ENCODE measurements at regions not wholly inside any gene's neighbourhood (a gene's known extent, or its start where the extent isn't known, plus 50 kb on each side); places are given as distances from the start of the nearest gene placed in this dataset.

DNA sequence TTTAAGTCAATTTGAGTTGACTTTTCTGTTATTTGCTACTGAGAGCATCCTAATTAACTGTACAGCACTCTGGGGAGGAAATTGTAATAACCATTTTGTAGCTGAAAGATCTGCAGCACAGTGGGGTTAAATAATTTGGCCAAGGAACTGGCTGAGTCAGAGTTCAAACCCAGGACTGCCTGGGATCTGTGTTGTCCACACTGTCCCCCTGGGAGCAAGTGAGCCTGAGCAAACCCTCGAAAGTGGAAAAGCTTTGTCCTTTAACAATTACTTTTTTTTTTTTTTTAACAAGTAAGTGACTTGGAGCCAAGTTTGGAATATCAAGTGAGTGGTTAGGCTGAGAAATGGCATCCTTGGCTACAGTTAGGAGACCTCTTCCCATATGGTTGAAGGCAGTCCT is 247.2 kb upstream of the CCDC196 start:
- Histone ChIP-seq H3K4me3 (ENCODE audit: low read length) (no peak overlapping the region), H3K9me3 (ENCODE audit: insufficient read depth, low read depth, low read length) (no peaks in the 10 kb centered on the region), H3K27ac (ENCODE audit: low read depth, low read length) (no peak overlapping the region), H3K36me3 (ENCODE audit: insufficient read depth, low read length) (no peaks in the 10 kb centered on the region), H3K27me3 (ENCODE audit: insufficient read depth, low read length) (no peaks in the 10 kb centered on the region), H3K9ac (ENCODE audit: low read depth, low read length) (no peak overlapping the region), H3K4me1 (ENCODE audit: insufficient read depth, low read length) (0 out of 2 replicates have a peak, but pooled peaks cover under 1% of the 10 kb centered on the region)
- 63% methylated on average over 1 of the region's 1 CpG for WGBS

- H3K27me3 ChIP-seq (ENCODE audit: insufficient read depth, low read length), result no peaks in the 10 kb centered on the region
- WGBS, result 95% methylated on average over 4 of the region's 4 CpGs
- H3K9ac ChIP-seq (ENCODE audit: low read depth, low read length), result no peak overlapping the region
- H3K4me3 ChIP-seq (ENCODE audit: low read length), result no peak overlapping the region
- no peaks in the 10 kb centered on the region for H3K36me3 ChIP-seq (ENCODE audit: insufficient read depth, low read length)
- peaks cover 6% of the 10 kb centered on the region; the same call in 1 of the 2 replicates for H3K4me1 ChIP-seq (ENCODE audit: insufficient read depth, low read length)
- H3K9me3 ChIP-seq (ENCODE audit: insufficient read depth, low read depth, low read length), result no peaks in the 10 kb centered on the region
- no peak overlapping the region for H3K27ac ChIP-seq (ENCODE audit: low read depth, low read length)
Measured at GRCh38 chr14:66239589-66239988, 246.6 kb upstream of the CCDC196 start.

- Histone ChIP-seq H3K27me3 (ENCODE audit: insufficient read depth, low read length) (no peaks in the 10 kb centered on the region), H3K27ac (ENCODE audit: low read depth, low read length) (no peak overlapping the region), H3K36me3 (ENCODE audit: insufficient read depth, low read length) (no peaks in the 10 kb centered on the region), H3K9me3 (ENCODE audit: insufficient read depth, low read depth, low read length) (no peaks in the 10 kb centered on the region), H3K9ac (ENCODE audit: low read depth, low read length) (no peak overlapping the region), H3K4me3 (ENCODE audit: low read length) (no peak overlapping the region), H3K4me1 (ENCODE audit: insufficient read depth, low read length) (peaks cover 11% of the 10 kb centered on the region; the same call in 1 of the 2 replicates)
Measured at GRCh38 chr14:66240105-66240504, 246.1 kb upstream of the CCDC196 start.

GRCh38 chr14:66242001-66242400 is 244.2 kb upstream of the CCDC196 start:
- peaks cover 13% of the 10 kb centered on the region; the same call in 1 of the 2 replicates for H3K4me1 ChIP-seq (ENCODE audit: insufficient read depth, low read length)
- no peak overlapping the region for H3K4me3 ChIP-seq (ENCODE audit: low read length)
- no peaks in the 10 kb centered on the region for H3K27me3 ChIP-seq (ENCODE audit: insufficient read depth, low read length)
- no peaks in the 10 kb centered on the region for H3K9me3 ChIP-seq (ENCODE audit: insufficient read depth, low read depth, low read length)
- 85% methylated on average over 1 of the region's 1 CpG for WGBS
- H3K9ac ChIP-seq (ENCODE audit: low read depth, low read length), result no peak overlapping the region
- H3K27ac ChIP-seq (ENCODE audit: low read depth, low read length), result no peak overlapping the region
- H3K36me3 ChIP-seq (ENCODE audit: insufficient read depth, low read length), result no peaks in the 10 kb centered on the region

DNA sequence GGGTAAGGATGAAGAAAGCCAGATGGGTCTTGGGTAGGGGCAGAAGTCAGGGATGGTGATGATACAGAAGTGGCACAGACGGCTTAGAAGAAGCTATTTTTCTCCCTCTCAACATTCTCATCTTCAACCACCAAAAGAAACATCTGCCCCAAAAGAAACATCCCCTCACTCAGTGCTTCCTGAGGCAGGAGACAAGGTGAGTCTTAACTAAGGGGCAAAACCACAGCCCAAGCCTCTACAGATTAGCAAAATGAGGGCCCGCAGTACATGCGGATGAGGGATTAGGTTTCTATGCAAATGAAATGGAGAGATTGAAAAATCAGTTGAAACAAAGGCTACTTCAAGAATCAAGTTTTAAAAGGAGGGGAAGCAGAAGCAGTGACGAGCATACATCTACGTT is 241.3 kb upstream of the CCDC196 start:
- 93% methylated on average over 4 of the region's 5 CpGs for WGBS
- Histone ChIP-seq H3K9me3 (ENCODE audit: insufficient read depth, low read depth, low read length) (no peaks in the 10 kb centered on the region), H3K9ac (ENCODE audit: low read depth, low read length) (no peak overlapping the region)

DNA sequence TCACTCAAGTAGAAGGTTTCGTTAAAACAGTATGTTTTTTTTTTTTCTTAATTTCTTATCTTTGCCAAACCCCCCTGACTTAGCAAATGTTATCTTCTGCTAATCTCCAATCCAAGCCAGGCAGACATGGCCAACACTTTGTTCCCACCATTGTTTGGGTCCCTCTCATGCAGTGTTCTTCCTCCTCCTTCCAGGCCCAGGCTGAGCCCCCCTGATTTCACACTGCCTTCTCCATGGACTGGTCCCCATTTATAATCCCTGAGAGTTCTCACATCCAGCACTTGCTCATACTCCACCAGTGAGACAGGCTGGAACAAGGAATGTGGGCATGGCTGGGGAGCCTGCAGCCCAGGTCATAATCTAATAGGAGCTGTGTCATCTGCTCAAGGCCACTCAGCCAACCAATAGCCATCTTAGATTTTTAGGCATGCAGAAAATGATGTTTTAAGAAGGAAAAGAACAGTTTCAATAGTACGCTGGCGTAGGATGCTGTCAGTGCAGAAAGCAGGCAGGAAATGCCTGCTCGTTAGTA is 238.4 kb upstream of the CCDC196 start:
- 89% methylated on average over 4 of the region's 4 CpGs for WGBS

More for the DNA sequence above, 241.3 kb upstream of the CCDC196 start:
- Histone ChIP-seq H3K36me3 (ENCODE audit: insufficient read depth, low read length) (no peaks in the 10 kb centered on the region), H3K4me3 (ENCODE audit: low read length) (no peak overlapping the region), H3K4me1 (ENCODE audit: insufficient read depth, low read length) (peaks cover 13% of the 10 kb centered on the region; the same call in 1 of the 2 replicates), H3K27me3 (ENCODE audit: insufficient read depth, low read length) (no peaks in the 10 kb centered on the region), H3K27ac (ENCODE audit: low read depth, low read length) (no peak overlapping the region)

DNA sequence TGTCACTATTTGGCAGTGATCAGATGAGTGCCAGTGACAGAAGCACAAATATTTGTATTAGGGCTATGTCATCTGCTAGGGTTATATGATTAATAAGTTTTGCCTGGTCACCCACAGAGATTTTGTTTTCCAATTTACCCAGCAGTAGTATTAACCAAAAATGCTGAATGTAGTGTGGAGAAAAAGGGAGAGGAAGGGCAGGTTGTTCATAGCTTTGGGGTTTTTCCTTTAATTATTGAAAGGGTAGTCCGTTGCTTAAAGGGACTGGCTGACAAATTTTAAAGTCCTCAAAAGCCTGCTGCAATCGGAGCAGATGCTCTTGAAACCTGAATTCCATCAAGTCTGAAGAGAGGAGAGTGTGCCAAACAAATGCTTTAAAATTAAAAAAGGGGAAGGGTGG is 237.9 kb upstream of the CCDC196 start:
- Histone ChIP-seq H3K27me3 (ENCODE audit: insufficient read depth, low read length) (no peaks in the 10 kb centered on the region), H3K36me3 (ENCODE audit: insufficient read depth, low read length) (no peaks in the 10 kb centered on the region), H3K9me3 (ENCODE audit: insufficient read depth, low read depth, low read length) (no peaks in the 10 kb centered on the region), H3K4me3 (ENCODE audit: low read length) (no peak overlapping the region), H3K9ac (ENCODE audit: low read depth, low read length) (no peak overlapping the region), H3K27ac (ENCODE audit: low read depth, low read length) (no peak overlapping the region), H3K4me1 (ENCODE audit: insufficient read depth, low read length) (peaks cover 13% of the 10 kb centered on the region; the same call in 1 of the 2 replicates)
- 92% methylated on average over 2 of the region's 2 CpGs for WGBS

More for the DNA sequence above, 238.4 kb upstream of the CCDC196 start:
- peaks cover 13% of the 10 kb centered on the region; the same call in 1 of the 2 replicates for H3K4me1 ChIP-seq (ENCODE audit: insufficient read depth, low read length)
- H3K4me3 ChIP-seq (ENCODE audit: low read length), result no peak overlapping the region
- H3K36me3 ChIP-seq (ENCODE audit: insufficient read depth, low read length), result no peaks in the 10 kb centered on the region
- H3K9ac ChIP-seq (ENCODE audit: low read depth, low read length), result no peak overlapping the region
- H3K27ac ChIP-seq (ENCODE audit: low read depth, low read length), result no peak overlapping the region
- no peaks in the 10 kb centered on the region for H3K9me3 ChIP-seq (ENCODE audit: insufficient read depth, low read depth, low read length)
- H3K27me3 ChIP-seq (ENCODE audit: insufficient read depth, low read length), result no peaks in the 10 kb centered on the region

DNA sequence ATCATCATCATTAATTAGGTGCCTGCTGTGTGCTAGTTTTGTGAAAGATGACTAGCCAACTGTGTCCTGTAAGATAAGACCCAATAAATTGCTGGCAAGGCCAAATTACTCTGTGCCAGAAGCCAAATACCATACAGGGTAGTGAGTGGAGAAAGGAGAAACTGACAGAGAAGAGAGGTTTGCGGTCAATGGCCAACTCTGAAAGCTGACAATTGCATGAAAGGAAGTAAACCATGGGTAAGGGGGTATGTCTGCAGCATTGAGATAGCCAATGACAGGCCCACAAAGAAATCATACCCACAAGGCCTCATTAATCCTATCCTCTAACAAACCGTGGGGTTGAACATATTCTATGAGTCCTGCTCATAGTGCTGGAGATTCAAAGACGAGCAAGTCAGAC is 236.6 kb upstream of the CCDC196 start:
- Histone ChIP-seq H3K9me3 (ENCODE audit: insufficient read depth, low read depth, low read length) (no peaks in the 10 kb centered on the region), H3K36me3 (ENCODE audit: insufficient read depth, low read length) (no peaks in the 10 kb centered on the region), H3K4me3 (ENCODE audit: low read length) (no peak overlapping the region), H3K27me3 (ENCODE audit: insufficient read depth, low read length) (no peaks in the 10 kb centered on the region), H3K9ac (ENCODE audit: low read depth, low read length) (no peak overlapping the region), H3K4me1 (ENCODE audit: insufficient read depth, low read length) (peaks cover 17% of the 10 kb centered on the region), H3K27ac (ENCODE audit: low read depth, low read length) (no peak overlapping the region)
- WGBS, result 92% methylated on average over 3 of the region's 3 CpGs

- no peaks in the 10 kb centered on the region for H3K9me3 ChIP-seq (ENCODE audit: insufficient read depth, low read depth, low read length)
- no peaks in the 10 kb centered on the region for H3K36me3 ChIP-seq (ENCODE audit: insufficient read depth, low read length)
- no peak overlapping the region for H3K27ac ChIP-seq (ENCODE audit: low read depth, low read length)
- WGBS, result 65% methylated on average over 3 of the region's 3 CpGs
- peaks cover 14% of the 10 kb centered on the region for H3K4me1 ChIP-seq (ENCODE audit: insufficient read depth, low read length)
- H3K9ac ChIP-seq (ENCODE audit: low read depth, low read length), result no peak overlapping the region
- H3K27me3 ChIP-seq (ENCODE audit: insufficient read depth, low read length), result no peaks in the 10 kb centered on the region
- no peak overlapping the region for H3K4me3 ChIP-seq (ENCODE audit: low read length)
Measured at GRCh38 chr14:66254038-66254437, 232.1 kb upstream of the CCDC196 start.

DNA sequence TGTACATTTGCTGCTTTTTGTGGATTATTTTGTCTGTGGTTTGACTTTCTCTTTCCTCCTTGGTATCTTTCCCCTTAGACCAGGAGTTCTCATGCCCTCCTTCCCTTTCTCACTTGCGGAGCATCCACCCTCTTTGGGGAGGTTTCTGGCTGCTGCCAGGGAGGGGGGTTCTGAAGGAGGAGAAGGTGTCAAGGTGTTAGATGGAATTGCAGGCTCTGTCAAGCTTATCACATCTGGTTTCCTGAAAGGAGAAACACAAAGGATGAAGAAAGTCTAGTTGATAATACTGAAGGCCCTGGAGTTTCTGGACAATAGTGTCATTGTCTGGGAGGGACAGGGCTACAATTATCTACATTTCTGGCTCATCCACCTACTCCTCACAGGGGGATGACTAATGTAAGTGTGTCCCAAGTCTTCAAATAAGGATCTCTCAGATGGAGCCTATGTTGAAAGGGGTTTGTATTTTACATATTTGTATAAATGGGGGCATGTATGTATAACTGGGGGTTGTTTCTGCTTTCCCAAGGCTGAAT is 217.3 kb upstream of the CCDC196 start:
- no peak overlapping the region for H3K4me3 ChIP-seq (ENCODE audit: low read length)
- no peaks in the 10 kb centered on the region for H3K27me3 ChIP-seq (ENCODE audit: insufficient read depth, low read length)
- no peak overlapping the region for H3K27ac ChIP-seq (ENCODE audit: low read depth, low read length)
- no peaks in the 10 kb centered on the region for H3K4me1 ChIP-seq (ENCODE audit: insufficient read depth, low read length)
- no peak overlapping the region for H3K9ac ChIP-seq (ENCODE audit: low read depth, low read length)
- no peaks in the 10 kb centered on the region for H3K9me3 ChIP-seq (ENCODE audit: insufficient read depth, low read depth, low read length)
- H3K36me3 ChIP-seq (ENCODE audit: insufficient read depth, low read length), result no peaks in the 10 kb centered on the region
- 89% methylated on average over 1 of the region's 1 CpG for WGBS

GRCh38 chr14:66272221-66272620 is 213.9 kb upstream of the CCDC196 start:
- Histone ChIP-seq H3K9ac (ENCODE audit: low read depth, low read length) (no peak overlapping the region), H3K9me3 (ENCODE audit: insufficient read depth, low read depth, low read length) (no peaks in the 10 kb centered on the region), H3K36me3 (ENCODE audit: insufficient read depth, low read length) (no peaks in the 10 kb centered on the region), H3K4me3 (ENCODE audit: low read length) (no peak overlapping the region), H3K4me1 (ENCODE audit: insufficient read depth, low read length) (no peaks in the 10 kb centered on the region), H3K27me3 (ENCODE audit: insufficient read depth, low read length) (no peaks in the 10 kb centered on the region), H3K27ac (ENCODE audit: low read depth, low read length) (no peak overlapping the region)
- WGBS, result 80% methylated on average over 1 of the region's 1 CpG

Measured in HUES64 (cell line).